Thoracic aorta (tissue), 2 donors: ENCODE measurements at regions not wholly inside any gene's neighbourhood (a gene's known extent, or its start where the extent isn't known, plus 50 kb on each side); places are given as distances from the start of the nearest gene placed in this dataset.

Experiments used
- ATAC-seq: fragments of 150-250 bp; one replicate; pipeline ENCODE4 v1.8.0; 2017; ENCODE audit warnings: low read depth; ENCODE audit not compliant: insufficient number of reproducible peaks, low FRiP score
- DNase-seq: peaks from one replicate; pipeline ENCODE4 v3.0.0-alpha.2; 2020; ENCODE audit warnings: low spot score
- H3K27ac ChIP-seq, 2 donors: fragments of 200-600 bp; sonication (generic); 1 replicate in 1 of 2; 2 replicates in 1 of 2; pipeline ENCODE4 v1.5.1; 2016; ENCODE audit warnings: mild to moderate bottlenecking in 2 of 2, moderate library complexity in 2 of 2
- H3K27me3 ChIP-seq: fragments of 200-600 bp; sonication (generic); replicated peaks from 2 replicates; pipeline ENCODE4 v1.6.0; 2016; ENCODE audit warnings: mild to moderate bottlenecking; ENCODE audit not compliant: insufficient read depth
- H3K36me3 ChIP-seq: fragments of 200-600 bp; sonication (generic); one replicate; pipeline ENCODE4 v1.5.1; 2016
- H3K4me1 ChIP-seq, 2 donors: fragments of 200-600 bp; sonication (generic); 1 replicate in 1 of 2; 2 replicates in 1 of 2; pipeline versions ENCODE4 v1.5.1 to v1.6.0; 2016; ENCODE audit warnings: low read depth in 2 of 2, mild to moderate bottlenecking in 1 of 2; ENCODE audit not compliant: control insufficient read depth in 1 of 2
- H3K4me3 ChIP-seq: fragments of 200-600 bp; sonication (generic); 2 replicates; pipeline ENCODE4 v1.5.1; 2016; ENCODE audit warnings: mild to moderate bottlenecking
- H3K9me3 ChIP-seq: fragments of 200-600 bp; sonication (generic); 2 replicates; pipeline ENCODE4 v1.5.1; 2016
- TF ChIP-seq, protein P1 (sequence below): fragments of 200-600 bp; sonication (generic); IDR thresholded peaks from one replicate; pipeline ENCODE4 v1.5.1; 2019; ENCODE audit warnings: antibody characterized with exemption

GRCh38 chr18:56248610-56249235, 389.7 kb downstream of the TXNL1 start:
- H3K9me3 ChIP-seq, result no peaks in the 10 kb centered on the region
- no peaks in the 10 kb centered on the region for H3K36me3 ChIP-seq
- ATAC-seq (no peak), DNase-seq (no peak)
- TF ChIP-seq, protein P1, sequence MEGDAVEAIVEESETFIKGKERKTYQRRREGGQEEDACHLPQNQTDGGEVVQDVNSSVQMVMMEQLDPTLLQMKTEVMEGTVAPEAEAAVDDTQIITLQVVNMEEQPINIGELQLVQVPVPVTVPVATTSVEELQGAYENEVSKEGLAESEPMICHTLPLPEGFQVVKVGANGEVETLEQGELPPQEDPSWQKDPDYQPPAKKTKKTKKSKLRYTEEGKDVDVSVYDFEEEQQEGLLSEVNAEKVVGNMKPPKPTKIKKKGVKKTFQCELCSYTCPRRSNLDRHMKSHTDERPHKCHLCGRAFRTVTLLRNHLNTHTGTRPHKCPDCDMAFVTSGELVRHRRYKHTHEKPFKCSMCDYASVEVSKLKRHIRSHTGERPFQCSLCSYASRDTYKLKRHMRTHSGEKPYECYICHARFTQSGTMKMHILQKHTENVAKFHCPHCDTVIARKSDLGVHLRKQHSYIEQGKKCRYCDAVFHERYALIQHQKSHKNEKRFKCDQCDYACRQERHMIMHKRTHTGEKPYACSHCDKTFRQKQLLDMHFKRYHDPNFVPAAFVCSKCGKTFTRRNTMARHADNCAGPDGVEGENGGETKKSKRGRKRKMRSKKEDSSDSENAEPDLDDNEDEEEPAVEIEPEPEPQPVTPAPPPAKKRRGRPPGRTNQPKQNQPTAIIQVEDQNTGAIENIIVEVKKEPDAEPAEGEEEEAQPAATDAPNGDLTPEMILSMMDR, result no peak
- H3K27me3 ChIP-seq, result no peaks in the 10 kb centered on the region
- H3K27ac ChIP-seq, result no peak overlapping the region
- no peak overlapping the region for H3K4me3 ChIP-seq
- peaks cover 4 to 13% of the 10 kb centered on the region in 2 donors for H3K4me1 ChIP-seq

- no peak overlapping the region for H3K27ac ChIP-seq
- H3K4me1 ChIP-seq, result peaks cover 4 to 13% of the 10 kb centered on the region in 2 donors
- H3K4me3 ChIP-seq, result no peak overlapping the region
- H3K36me3 ChIP-seq, result no peaks in the 10 kb centered on the region
- no peaks in the 10 kb centered on the region for H3K9me3 ChIP-seq
- H3K27me3 ChIP-seq, result no peaks in the 10 kb centered on the region
- DNase-seq (no peak), ATAC-seq (no peak)
- TF ChIP-seq, protein P1, result no peak
These were observed 391.5 kb downstream of the TXNL1 start for GRCh38 chr18:56246916-56247315.

DNA sequence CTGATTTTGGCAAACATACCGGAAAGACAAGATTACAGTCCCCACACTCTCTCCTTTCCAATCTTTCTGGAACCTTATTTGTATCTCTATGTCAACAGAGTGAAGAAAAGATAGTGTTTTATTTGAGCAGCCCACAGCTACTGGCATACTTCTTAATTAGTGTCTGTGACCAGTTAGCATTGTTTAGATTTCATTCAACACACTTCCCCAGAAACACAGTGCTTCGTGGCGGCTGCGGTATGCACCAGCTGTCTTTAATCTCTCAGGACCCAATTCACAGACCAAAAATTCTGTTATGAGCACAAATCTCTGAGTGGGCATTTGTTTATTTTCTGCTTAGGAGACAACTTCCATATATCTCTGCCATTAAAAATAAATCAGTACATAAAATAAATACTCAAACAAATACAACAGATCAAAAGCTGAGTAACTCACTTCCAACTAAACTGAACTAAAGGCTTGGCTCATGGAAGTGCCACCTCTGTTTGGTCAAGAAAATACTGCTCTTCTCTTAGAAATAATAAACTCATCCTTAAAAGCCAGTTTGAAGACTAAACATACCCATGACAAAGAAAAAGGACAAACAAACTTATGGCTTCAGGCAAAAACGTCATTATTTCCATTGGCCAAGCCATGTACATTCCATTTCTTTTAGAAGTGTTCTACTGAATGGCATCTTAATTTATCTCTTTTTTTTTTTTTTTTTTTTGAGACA, 392.4 kb downstream of the TXNL1 start:
- ATAC-seq (no peak), DNase-seq (no peak)
- H3K27me3 ChIP-seq, result no peaks in the 10 kb centered on the region
- H3K4me1 ChIP-seq, result peaks cover 4 to 13% of the 10 kb centered on the region in 2 donors
- H3K4me3 ChIP-seq, result no peak overlapping the region
- no peaks in the 10 kb centered on the region for H3K9me3 ChIP-seq
- TF ChIP-seq, protein P1, result no peak
- no peak overlapping the region for H3K27ac ChIP-seq
- H3K36me3 ChIP-seq, result no peaks in the 10 kb centered on the region

GRCh38 chr18:56240405-56240804, 398.0 kb downstream of the TXNL1 start:
- Histone ChIP-seq H3K4me3 (no peak overlapping the region), H3K36me3 (no peaks in the 10 kb centered on the region), H3K4me1 (peaks cover 0 to under 1% of the 10 kb centered on the region in 2 donors), H3K27me3 (no peaks in the 10 kb centered on the region), H3K9me3 (no peaks in the 10 kb centered on the region), H3K27ac (no peak overlapping the region)
- DNase-seq, result no peak
- no peak for ATAC-seq
- TF ChIP-seq, protein P1, result no peak

GRCh38 chr18:56238576-56238975, 399.8 kb downstream of the TXNL1 start:
- DNase-seq (no peak), ATAC-seq (no peak)
- H3K27ac ChIP-seq, result no peak overlapping the region
- TF ChIP-seq, protein P1, result no peak
- H3K36me3 ChIP-seq, result no peaks in the 10 kb centered on the region
- H3K27me3 ChIP-seq, result no peaks in the 10 kb centered on the region
- no peaks in the 10 kb centered on the region for H3K9me3 ChIP-seq
- no peak overlapping the region for H3K4me3 ChIP-seq
- H3K4me1 ChIP-seq, result peaks cover 4 to 11% of the 10 kb centered on the region in 2 donors
